ENCODE measurements at regions not wholly inside any gene's neighbourhood (a gene's known extent, or its start where the extent isn't known, plus 50 kb on each side); places are given as distances from the start of the nearest gene placed in this dataset.

- WGBS, 4 donors, result 85 to 89% (median 87%) methylated on average over 3 of the region's 3 CpGs
Measured at GRCh38 chr14:56498112-56498511, 81.5 kb upstream of the TMEM260 start.

DNA sequence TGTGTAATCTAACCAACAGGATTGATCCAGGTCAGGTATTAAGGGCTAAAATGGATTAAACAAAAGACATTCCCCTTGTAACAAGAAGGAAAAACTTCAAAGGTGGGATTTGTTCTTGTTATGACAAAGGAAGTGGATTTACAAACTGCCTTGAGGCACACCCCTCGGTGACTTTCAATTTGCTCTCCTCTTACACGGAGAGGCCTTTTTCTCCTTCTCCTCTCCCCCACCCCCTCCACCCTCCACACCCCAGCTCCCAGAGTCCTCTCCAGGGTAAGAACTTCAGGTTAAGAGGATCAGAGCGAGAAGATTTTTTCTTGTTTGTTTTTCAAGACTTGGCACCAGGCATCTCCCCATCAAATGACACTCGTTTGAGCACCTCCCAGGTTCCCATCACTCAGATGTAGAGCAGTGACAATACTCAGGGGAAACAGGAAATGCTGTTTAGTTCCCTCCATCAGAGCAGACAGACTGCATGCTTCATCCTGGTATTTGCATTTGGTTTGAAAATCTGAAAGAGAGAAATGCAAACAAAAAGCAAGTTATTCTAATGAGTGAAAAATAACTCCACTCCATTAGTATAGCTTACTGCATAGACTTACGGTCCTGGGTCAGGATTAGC is 77.6 kb upstream of the TMEM260 start:
- DNase-seq (no peak), ATAC-seq (no peak)
- H3K4me1 ChIP-seq, result no peaks in the 10 kb centered on the region
- H3K9me3 ChIP-seq, result no peaks in the 10 kb centered on the region
- intact Hi-C loops (cut with DNase I), result no loop called here
- WGBS, 4 donors, result 36 to 48% (median 47%) methylated on average over 5 of the region's 5 CpGs
- TF ChIP-seq, protein P1, sequence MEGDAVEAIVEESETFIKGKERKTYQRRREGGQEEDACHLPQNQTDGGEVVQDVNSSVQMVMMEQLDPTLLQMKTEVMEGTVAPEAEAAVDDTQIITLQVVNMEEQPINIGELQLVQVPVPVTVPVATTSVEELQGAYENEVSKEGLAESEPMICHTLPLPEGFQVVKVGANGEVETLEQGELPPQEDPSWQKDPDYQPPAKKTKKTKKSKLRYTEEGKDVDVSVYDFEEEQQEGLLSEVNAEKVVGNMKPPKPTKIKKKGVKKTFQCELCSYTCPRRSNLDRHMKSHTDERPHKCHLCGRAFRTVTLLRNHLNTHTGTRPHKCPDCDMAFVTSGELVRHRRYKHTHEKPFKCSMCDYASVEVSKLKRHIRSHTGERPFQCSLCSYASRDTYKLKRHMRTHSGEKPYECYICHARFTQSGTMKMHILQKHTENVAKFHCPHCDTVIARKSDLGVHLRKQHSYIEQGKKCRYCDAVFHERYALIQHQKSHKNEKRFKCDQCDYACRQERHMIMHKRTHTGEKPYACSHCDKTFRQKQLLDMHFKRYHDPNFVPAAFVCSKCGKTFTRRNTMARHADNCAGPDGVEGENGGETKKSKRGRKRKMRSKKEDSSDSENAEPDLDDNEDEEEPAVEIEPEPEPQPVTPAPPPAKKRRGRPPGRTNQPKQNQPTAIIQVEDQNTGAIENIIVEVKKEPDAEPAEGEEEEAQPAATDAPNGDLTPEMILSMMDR (IDR thresholded peaks at IDR 0.05), result no peak
- no peak overlapping the region for H3K4me3 ChIP-seq
- no peak overlapping the region for H3K27ac ChIP-seq
- H3K27me3 ChIP-seq, result peaks cover 0 to 12% (median 0%) of the 10 kb centered on the region in 9 donors
- no peaks in the 10 kb centered on the region for H3K36me3 ChIP-seq

More at GRCh38 chr14:56498112-56498511, 81.5 kb upstream of the TMEM260 start:
- no peak for ATAC-seq
- intact Hi-C loops (cut with DNase I), result loop anchor here in 3 of 10 donors (10.0 kb wide), 3 partner anchors 687 to 707 kb away; no protein-coding TSS in a partner anchor
- DNase-seq, result no peak
- Histone ChIP-seq H3K27me3 (no peaks in the 10 kb centered on the region), H3K36me3 (no peaks in the 10 kb centered on the region), H3K9me3 (no peaks in the 10 kb centered on the region), H3K4me3 (no peak overlapping the region), H3K27ac (no peak overlapping the region), H3K4me1 (peaks cover 0 to 5% (median 0%) of the 10 kb centered on the region in 12 donors)
- no peak for TF ChIP-seq POLR2A (IDR thresholded peaks at IDR 0.05)
- TF ChIP-seq, protein P1 (IDR thresholded peaks at IDR 0.05), result no peak

DNA sequence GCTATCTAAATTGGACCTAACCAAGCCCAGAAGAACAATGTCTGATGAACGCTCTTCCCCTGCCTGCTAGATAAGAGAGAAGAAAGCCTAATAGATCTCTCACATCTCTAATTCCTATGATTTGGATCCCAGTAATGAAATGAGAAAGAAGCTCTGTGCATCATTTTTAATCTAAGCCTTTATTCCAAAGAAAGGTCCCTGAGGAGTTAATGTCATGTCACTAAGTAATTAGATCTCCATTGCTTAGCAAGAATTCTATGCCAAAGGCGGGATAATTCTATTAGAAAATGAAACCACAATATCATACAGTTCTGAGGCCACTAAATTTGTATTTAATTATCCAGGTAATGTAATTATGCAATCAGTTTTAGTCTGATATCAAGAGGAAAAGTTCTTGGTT is 74.2 kb upstream of the TMEM260 start:
- Histone ChIP-seq H3K4me3 (no peak overlapping the region), H3K36me3 (no peaks in the 10 kb centered on the region), H3K9me3 (no peaks in the 10 kb centered on the region), H3K27ac (no peak overlapping the region), H3K27me3 (peaks cover 0 to 12% (median 0%) of the 10 kb centered on the region in 9 donors), H3K4me1 (no peaks in the 10 kb centered on the region)
- no peak for TF ChIP-seq POLR2A (IDR thresholded peaks at IDR 0.05)
- TF ChIP-seq, protein P1 (IDR thresholded peaks at IDR 0.05), result no peak
- WGBS, 4 donors, result 78 to 91% (median 84%) methylated on average over 2 of the region's 2 CpGs
- intact Hi-C loops (cut with DNase I), result no loop called here
- no peak for DNase-seq
- ATAC-seq, result no peak

GRCh38 chr14:56512521-56512920 is 67.1 kb upstream of the TMEM260 start:
- Histone ChIP-seq H3K4me1 (no peaks in the 10 kb centered on the region), H3K9me3 (no peaks in the 10 kb centered on the region), H3K4me3 (no peak overlapping the region), H3K36me3 (no peaks in the 10 kb centered on the region), H3K27me3 (peaks cover 0 to 8% (median 0%) of the 10 kb centered on the region in 9 donors), H3K27ac (no peak overlapping the region)
- 65 to 74% (median 70%) methylated on average over 3 of the region's 3 CpGs for WGBS, 4 donors
- no peak for ATAC-seq
- TF ChIP-seq, protein P1 (IDR thresholded peaks at IDR 0.05), result no peak
- intact Hi-C loops (cut with DNase I), result no loop called here
- DNase-seq, result no peak

Measured in heart left ventricle (tissue), 16 donors.